ENCODE measurements at regions not wholly inside any gene's neighbourhood (a gene's known extent, or its start where the extent isn't known, plus 50 kb on each side); places are given as distances from the start of the nearest gene placed in this dataset.

- TF ChIP-seq GABPA (IDR thresholded peaks at IDR 0.05 in 1 of 2, conservative IDR thresholded peaks at IDR 0.05 in 1 of 2) = no peak
- no peak for TF ChIP-seq EGR1 (IDR thresholded peaks at IDR 0.05; ENCODE audit: low read depth in 2 of 2)
- TF ChIP-seq JUND (IDR thresholded peaks at IDR 0.05) = no peak
- TF ChIP-seq REST (IDR thresholded peaks at IDR 0.05) = no peak
- no peak for TF ChIP-seq CTCF (IDR thresholded peaks at IDR 0.05; ENCODE audit: low read depth, low read length, missing input control)
- TF ChIP-seq, protein P1, sequence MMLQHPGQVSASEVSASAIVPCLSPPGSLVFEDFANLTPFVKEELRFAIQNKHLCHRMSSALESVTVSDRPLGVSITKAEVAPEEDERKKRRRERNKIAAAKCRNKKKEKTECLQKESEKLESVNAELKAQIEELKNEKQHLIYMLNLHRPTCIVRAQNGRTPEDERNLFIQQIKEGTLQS (IDR thresholded peaks at IDR 0.05) = no peak
- TF ChIP-seq, protein P2, sequence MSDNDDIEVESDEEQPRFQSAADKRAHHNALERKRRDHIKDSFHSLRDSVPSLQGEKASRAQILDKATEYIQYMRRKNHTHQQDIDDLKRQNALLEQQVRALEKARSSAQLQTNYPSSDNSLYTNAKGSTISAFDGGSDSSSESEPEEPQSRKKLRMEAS (IDR thresholded peaks at IDR 0.05) = no peak
- TF ChIP-seq FOXA2 (IDR thresholded peaks at IDR 0.05) = no peak
Observed at GRCh38 chr2:228927028-228928010, 343.8 kb downstream of the PID1 start.

All from liver (tissue), 3 donors.